HS-5 (cell line): ENCODE measurements at regions not wholly inside any gene's neighbourhood (a gene's known extent, or its start where the extent isn't known, plus 50 kb on each side); places are given as distances from the start of the nearest gene placed in this dataset.

Source experiments
- DNase-seq: peaks from one replicate; pipeline ENCODE4 v3.0.0-alpha.2; 2012; ENCODE audit warnings: low read depth

DNA sequence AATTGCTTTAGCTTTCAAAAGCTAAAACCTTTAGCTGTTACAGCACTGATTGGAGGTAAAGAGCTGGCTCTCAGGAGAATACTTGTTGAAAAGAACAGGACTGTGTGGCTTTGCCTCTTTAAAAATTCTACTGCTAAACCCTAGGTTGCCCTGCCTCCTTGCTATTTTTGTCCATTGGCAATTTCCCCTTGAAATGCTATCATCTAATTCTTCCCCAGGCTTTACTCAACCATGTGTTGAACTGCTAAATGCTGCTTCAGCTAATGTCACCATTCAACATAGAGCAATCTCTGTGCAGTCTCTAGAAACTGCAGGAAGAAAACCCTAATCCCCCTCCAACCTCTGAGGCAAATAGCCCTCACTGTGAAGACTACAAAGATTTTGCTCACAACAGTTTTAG is 203.7 kb upstream of the ARX start:
- DNase-seq = no peak

DNA sequence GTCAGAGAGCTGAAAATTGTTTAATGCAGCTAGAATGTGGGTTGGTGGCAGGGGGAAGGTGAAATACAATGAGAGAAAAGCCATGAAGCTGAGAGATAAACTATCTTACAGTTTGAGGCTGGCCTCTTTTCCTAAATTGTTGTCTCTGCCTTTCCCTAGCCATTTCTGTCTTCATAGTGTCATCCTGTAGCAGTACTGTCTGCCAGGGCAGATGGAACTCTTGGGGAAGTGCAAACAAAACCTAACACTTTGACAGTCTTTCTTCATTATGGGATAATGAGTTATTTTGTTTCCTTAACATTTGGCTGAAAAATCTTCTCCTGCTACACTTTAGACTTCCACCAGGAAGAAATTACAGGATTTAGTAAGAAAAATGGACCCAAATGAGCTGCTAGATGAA is 197.8 kb upstream of the ARX start:
- no peak for DNase-seq

DNA sequence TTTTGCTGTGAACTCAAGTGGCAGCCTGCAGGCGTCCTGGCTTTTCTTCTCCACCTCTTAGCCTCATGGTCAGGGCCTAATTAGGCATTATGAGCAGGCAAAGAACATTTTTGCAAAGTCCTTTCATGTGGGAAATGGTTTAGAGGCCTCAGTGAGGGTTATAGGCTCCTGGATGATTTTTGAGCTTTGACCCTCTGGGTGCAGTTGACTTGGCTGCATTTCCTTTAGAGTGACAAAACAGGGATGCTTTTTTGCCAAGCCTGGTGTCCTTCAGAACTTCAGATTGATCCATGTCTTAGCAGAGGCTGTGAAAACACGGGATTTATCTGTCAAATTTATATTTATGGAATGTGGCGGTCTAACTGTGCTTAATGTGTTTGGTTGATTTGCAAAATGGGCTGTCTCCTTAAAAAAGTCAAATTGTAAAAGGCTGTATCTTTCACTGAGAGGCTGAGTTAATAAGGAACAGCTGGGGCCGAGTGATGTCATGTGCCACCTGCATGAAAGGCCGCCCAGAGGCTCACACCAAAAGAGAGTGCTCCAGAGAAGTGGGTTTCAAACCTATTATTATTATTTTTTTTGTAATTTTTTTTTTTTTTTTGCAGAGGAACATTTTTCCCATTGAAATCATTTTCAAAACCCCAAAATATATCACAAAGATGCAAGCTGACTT is 192.2 kb upstream of the ARX start:
- no peak for DNase-seq

DNA sequence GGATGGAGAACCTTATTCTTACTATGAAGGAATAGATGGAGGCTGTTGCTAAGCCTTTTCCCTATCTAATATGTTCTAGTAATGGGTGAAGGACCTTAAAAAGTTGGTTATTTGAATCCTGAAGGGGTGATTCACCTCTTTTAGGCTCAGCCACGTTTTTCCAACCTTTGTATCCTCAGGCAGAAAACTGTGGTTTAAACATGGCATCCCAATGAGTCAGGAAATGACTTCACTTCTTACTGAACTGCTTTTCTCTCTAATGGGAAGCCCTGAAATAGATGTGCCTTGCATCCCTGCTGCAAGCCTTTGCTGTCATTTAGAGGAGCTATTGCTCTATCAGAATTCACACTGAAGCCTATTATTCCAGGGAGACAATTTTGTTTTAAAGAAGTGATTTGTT is 191.0 kb upstream of the ARX start:
- peak; percentile 39 for DNase-seq

DNA sequence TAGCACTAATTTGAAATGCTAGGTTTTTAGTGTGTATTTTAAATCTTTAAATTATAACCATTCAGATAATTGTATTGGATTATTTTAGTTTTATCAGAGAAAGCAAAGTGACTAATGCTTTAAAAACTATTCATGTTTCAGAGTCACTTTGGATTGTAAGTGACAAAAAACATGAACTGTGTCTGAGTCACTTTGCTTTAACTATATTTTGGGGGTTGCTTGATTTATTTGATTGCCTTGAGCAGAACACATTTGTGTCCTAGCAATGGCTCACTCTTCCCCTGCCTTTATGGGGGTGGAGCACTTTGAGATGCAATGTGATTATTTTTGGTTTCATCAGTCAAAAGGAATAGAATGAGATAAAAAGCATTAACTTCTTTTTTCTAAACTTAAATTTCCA is 188.4 kb upstream of the ARX start:
- DNase-seq = no peak

DNA sequence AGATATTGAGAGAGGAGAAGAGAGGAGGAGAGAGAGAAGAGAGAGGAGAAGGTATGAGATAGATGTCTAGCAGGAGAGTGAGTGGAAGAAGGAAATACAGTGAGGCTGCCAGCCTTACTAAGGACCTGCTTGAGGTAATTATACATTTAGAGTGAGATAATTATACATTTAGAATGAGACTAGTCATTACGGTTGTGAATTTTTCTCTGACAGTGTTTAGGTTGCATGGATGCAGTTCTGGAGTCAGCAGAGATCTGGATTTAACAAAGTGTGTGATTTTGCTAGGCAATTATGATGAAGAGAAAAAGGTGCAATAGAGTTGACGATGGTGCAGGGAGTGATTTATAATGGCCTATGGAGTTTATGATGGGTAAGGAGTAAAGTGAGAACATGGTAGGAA is 187.1 kb upstream of the ARX start:
- DNase-seq = no peak

DNA sequence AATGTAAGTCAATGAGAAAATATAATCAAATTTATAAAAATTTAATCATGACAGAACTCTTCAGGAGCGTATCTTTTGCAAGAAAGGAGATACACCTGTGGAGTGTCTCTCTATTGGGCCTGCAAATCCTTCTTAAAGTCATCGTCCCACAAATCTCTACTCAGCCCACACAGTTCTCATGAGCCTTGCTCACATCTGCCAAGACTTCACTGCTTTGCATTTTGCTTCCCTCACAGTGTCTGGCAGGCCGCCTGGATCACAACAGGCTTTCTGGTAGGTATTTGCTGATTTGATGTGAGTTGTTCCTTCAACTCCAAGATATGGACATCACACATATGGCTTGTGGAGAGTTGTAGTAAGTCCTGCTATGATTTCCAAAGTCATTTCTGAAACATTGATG is 183.1 kb upstream of the ARX start:
- DNase-seq = no peak

DNA sequence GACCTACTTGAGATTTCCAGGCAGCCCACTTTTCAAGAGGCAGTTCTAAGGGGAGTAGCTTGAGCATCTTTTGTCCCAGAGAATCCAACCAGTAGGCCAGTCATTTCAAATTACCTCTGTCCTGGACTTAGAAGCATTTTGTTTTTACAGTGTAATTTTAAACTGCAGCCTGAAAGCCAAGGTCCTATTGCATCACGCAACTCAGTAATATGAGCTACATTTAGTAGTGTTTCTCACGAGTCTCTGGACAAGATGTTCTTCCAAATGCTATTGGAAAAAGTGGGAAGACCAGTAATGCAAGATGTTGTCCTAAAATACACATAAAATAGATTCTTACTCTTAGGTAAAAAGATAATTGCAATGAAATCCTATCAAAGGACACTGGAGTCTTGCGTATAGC is 182.5 kb upstream of the ARX start:
- no peak for DNase-seq

DNA sequence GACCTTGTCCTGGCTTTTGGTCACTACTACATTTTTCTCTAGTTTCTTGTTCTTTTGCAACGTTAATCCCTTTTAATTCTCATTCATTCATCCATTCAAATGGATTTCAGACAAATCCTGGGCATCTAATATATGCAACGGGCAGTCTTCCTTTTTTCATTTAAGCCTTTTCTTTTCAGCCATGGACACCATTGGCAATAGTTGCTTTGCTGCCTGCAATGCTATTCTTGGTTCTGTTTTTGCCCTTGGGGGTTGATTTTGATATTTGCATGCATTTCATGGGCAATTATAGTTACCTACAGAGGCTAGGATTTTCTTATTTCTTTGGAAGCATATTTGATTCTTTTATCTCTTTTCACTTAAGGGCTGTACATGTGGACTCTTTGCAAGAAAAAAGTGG is 180.5 kb upstream of the ARX start:
- DNase-seq = no peak

DNA sequence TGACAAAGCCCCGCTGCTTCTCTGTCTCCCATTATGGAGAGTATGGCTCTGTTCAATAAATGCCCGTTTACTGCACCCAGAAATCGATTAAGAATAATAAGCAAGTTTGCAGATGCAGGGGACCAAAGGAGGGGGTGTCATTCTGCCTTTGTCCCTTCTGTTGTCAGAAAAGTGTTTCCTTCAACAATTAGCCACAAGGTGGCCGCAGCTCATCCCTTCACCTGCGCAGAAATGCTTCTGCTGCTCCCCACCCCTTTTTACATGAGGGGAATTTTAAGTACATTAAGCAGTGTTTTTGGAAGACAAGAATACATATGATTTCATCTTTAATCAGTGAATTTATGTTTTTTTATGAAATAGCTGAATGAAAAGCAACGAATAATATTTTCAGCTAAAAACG is 175.6 kb upstream of the ARX start:
- no peak for DNase-seq

DNA sequence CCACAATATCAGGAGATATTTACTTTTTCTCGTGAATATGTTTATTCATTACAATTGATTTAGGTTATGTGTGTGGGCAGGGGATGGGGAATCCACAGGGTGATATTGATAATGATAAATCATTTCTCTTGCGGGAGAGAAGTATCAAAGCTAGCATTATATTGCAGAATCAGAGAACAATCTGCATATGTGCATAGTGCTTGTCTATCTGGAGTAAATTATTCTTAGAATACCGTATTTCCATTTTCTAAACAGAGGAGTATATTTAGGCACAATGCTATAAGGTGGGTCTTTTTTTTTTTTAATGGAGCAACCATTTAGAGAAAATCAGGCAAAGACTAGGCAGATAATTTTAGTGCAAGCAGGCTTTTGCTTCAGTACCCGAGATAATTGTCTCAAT is 166.0 kb upstream of the ARX start:
- DNase-seq = no peak

DNA sequence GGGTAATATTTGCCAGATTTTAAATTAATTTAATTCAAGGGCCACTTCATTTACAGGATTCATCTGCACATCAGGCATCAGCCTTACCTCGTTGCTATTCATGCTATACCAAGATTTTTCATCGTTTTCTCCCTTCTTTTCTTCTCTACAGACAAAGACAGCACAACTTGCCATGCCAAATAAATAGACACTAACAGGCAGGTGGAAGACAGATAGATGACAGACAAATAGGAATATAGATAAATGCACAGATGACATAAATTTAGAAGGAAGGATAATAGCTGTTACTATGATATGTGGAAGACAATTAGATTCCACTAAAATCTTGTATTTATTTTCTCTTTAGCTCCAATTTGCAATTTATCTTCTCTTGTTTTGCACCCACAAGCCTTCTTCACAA is 164.5 kb upstream of the ARX start:
- DNase-seq = no peak

DNA sequence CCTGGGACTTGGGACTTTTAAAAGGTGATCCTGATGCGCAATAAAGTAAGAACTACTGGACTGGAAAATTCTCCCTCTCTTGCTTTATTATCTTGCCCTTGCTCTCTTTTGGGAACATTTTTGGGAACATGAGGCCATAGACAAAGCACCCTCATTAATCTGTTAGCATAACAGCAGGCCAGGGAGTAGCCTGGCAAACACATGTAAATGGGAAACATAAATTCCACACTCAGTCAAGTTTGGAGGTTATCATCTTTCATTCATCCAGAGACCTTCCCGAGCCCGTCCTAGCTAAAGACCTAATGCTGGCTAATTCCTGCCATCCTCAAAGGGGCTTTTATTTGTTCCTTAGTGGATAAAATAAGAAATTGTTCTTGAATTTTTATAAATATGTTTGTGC is 162.8 kb upstream of the ARX start:
- no peak for DNase-seq

DNA sequence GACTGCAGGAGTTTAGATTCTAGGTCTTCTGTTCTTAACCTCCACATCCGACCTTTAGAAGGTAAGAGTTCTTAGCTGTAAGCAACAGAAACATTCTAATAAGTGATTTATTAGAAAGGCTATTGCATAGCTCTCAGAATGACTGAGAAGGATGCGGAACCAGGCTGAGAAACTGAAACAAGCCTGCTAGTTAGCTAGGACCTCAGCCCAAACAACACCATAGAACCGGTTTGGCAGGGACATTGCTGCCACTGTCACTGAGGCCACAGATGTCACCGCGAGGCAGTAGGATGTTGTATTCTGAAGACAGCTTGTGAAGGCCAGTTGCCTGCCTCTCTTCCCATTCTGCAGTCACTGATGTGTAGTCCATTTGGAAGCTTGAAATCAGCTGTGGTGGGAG is 160.0 kb upstream of the ARX start:
- no peak for DNase-seq

DNA sequence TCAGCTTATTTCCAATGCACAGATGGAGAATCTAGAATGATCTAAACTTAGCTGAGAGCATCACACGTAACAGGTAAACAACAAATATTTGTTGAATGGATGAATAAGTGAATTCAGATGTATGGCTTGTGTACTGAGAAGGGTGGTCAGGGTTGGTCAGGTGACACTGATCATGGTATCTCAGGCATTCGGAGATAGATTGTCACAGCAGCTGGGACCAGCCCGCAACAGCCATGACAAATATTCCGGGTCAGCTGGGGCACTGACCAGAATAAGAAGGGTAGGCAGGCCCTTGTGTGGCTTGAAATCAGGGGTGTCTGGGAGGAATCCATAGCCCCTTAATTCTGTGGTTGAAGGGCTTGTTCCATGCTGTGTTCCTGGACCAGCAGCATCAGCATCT is 159.4 kb upstream of the ARX start:
- DNase-seq = no peak

DNA sequence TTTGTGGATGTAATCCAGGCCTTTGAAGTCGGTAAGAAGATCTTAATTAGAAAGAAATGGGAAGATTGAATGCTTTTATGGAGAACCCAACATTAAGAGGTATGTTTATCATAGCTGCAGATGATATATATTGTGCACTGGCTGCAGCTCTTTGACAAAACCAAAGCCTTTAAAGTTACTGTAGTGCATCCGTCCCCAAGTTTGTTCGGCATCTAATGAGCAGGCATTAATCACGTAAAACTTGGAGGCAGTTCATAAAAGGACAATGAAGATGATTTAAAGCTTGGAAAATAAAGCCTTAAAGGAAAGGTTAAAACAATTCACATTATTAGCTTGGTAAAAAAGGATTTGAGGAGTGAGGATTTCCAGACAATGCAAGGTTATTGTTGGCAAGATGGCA is 150.8 kb upstream of the ARX start:
- DNase-seq = no peak

DNA sequence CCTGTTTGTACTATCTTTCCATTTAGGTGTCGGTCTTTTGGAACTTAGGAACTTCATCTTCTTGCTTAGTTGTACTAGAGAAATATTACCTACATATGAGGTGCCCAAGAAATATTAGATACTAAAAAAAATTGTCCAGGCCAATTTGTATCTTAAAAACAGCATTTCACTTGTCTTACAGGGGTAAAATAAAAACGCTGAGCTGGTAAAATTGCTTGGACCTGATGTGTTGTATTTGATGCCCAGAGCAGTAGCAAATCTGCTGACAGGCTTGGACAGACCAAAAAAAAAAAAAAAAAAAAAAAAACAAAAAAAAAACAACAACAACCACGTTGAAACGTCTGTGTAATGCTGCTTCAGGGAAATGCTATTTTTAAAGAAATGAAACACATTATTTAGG is 150.4 kb upstream of the ARX start:
- DNase-seq = no peak

DNA sequence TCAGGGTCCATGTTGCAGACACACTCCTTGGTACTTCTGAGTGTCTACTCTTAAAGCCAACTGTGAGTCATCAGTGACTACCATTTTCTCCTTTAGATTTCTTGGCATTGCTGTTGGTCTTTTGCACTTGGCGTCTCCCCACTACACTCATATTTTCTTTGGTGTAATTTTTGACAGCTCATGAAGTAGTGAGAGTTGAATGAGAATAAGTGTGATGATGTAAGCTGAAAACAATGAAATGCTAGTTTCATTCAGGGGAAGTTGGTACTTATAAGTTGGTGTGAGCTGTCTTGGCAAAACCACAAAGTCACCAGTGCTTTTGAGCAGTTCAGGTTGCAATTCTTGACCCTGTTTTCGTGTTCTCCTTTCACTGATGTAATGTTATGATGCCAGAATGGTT is 142.9 kb upstream of the ARX start:
- peak; percentile 38 for DNase-seq

DNA sequence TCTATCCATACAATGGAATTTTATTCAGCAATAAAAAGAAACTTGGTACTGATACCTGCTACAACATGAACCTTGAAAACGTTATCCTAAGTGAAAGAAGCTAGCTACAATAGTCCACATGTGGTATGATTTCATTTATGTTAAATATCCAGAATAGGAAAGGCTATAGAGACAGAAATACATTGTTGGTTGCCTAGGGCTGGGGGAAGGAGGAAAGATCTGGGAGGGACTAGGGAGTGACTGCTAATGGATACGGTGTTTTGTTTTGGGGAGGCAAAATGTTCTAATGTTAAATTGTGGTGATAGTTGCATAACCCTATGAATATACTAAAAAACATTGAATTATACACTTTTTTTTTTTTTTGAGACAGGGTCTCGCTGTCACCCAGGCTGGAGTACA is 141.1 kb upstream of the ARX start:
- DNase-seq = no peak

DNA sequence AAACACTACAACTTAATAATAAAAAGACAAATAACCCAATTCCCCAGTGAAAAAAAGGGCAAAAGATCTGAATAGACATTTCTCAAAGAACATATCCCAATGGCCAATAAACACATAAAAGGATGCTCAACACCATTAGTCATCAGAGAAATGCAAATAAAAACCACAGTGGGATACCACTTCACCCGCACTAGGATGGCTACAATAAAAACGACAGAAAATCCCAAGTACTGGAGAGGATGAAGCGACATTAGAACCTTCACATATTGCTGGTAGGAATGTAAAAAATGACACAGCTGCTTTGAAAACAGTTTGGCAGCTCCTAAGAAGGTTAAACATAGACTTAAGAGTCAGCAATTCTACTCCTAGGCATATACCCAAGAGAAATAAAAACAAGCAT is 140.6 kb upstream of the ARX start:
- no peak for DNase-seq

DNA sequence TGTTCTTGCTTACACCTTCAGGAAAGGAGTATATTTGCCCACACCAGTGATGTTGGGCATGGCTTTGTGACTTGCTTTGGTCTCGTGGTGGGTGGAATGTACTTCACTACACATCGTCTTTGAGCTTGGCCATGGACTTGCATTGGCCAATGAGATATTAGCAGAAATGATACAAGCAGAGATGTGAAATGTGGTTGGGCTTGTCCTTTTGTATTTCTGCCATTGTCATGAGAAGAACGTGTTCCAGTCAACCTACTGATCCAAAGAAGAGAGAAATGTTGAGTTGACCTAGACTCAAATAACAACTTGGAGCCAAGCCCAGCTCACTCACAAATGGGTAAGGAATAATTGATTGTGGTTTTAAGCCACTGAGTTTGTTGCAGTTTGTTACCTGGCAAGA is 138.4 kb upstream of the ARX start:
- DNase-seq = no peak

DNA sequence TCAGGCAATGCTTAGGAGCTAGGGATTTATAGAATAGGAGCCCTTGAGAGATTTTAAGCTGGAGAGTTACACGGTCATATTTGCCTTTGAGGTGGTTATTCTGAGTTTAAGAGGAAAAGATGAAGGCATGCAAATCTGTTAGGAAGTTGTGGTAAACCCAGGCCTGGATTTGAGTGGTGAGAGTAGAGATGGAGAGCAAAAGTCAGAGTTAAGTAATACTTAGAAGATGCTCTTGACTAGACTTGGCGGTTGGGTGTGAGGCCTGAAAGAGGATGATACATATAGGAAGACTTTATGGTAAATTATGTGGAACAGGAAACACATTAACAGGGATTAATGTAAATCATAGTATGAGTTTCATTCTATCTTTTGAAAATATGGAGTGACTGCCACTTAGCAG is 136.0 kb upstream of the ARX start:
- no peak for DNase-seq

DNA sequence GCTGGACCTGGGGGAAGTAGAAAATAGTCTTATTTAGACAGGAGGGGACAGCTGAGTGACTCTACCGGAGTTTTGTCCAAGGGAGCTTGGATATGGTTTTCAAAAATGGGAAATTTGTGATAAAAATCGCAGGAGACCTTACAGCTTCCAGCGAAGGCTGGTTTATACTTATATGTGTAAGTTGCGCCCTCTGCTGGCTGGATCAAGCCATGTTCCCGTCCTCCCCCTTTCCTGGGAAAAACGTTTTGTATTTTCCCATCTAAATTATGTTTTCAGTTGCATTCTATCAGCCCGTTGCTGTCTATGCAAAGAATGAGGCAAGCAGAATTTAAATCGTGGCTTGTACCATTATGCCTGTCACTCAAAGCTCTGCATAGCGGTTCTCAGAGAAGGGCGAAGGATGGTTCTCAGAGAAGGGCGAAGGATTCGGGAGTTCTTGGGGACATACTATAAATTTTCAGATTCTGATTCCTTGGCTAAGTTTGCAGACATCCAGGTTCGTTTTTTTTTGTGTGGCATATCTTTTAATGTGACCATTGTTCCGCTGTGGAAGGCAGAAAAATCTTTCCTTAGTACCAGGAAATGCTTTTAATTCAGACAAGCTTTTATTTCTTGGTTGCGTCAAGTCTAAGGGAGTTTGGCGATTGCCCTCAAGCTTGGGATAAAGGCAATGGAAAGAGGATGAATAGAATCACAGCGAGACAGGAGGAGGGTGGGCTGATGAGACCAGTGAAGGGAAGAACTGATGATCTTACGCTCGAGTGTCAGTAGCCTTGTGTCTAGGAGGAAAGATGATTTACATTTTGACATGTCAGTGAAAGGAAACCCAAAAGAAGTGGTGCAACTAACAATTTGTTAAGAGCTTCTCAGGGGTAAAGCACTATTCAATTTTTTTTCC is 128.5 kb upstream of the ARX start:
- no peak for DNase-seq

DNA sequence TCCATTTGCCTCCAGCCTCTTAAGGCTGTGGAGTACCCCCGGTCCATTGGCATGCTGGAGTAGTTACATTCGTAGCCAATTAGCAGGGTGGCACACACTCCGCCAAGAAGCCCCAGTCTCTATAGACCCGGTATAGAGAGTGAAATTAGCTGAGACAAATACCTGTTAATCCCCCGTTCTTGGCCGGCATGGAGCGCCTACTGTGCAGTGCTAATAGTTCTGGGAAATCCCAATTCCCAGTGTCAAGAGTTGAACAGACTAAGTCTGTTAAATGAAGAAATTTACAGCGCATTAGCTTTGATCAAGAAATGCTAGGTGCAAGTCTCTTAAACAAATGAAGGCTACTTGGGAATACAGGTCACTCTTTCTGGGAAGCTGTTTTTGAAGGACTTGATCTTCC is 127.8 kb upstream of the ARX start:
- DNase-seq = no peak
